ENCODE measurements at regions not wholly inside any gene's neighbourhood (a gene's known extent, or its start where the extent isn't known, plus 50 kb on each side); places are given as distances from the start of the nearest gene placed in this dataset.

DNA sequence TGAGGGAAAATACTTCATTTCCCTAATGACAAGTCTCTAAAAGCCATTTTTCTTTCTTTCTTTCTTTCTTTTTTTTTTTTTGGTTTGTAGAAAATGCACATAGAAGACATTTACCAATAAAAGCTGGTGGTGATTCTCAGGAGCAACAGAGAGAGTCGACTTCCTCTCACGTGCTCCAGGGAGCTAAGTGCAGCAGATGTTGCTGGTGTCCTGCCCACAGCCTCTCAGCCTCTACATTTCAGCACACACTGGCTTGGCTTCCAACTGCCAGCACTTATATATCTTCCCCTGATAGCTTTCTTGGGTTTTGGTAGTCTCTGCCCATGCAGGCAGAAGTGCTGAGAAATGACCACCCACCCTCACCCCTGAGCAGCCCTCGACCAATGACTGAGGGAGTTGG is 58.4 kb upstream of the MARCHF10 start:
- TF ChIP-seq POLR2AphosphoS5 (IDR thresholded peaks at IDR 0.05; ENCODE audit: insufficient read depth in 1 of 2, low read depth in 1 of 2) (no peak), POLR2A (IDR thresholded peaks at IDR 0.05) (no peak)
- TF ChIP-seq, protein P1, sequence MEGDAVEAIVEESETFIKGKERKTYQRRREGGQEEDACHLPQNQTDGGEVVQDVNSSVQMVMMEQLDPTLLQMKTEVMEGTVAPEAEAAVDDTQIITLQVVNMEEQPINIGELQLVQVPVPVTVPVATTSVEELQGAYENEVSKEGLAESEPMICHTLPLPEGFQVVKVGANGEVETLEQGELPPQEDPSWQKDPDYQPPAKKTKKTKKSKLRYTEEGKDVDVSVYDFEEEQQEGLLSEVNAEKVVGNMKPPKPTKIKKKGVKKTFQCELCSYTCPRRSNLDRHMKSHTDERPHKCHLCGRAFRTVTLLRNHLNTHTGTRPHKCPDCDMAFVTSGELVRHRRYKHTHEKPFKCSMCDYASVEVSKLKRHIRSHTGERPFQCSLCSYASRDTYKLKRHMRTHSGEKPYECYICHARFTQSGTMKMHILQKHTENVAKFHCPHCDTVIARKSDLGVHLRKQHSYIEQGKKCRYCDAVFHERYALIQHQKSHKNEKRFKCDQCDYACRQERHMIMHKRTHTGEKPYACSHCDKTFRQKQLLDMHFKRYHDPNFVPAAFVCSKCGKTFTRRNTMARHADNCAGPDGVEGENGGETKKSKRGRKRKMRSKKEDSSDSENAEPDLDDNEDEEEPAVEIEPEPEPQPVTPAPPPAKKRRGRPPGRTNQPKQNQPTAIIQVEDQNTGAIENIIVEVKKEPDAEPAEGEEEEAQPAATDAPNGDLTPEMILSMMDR (IDR thresholded peaks at IDR 0.05): no peak

Data from vagina (tissue), 2 donors.